Adrenal gland (tissue), 9 donors: ENCODE measurements at regions not wholly inside any gene's neighbourhood (a gene's known extent, or its start where the extent isn't known, plus 50 kb on each side); places are given as distances from the start of the nearest gene placed in this dataset.
A peak's percentile ranks its signal among the peaks of the same experiment; 100 is the strongest.

ENCODE experiments used
- DNase-seq, 7 donors: peaks; one replicate each; pipeline ENCODE4 v3.0.0-alpha.2; 2019 to 2020
- H3K27ac ChIP-seq, 5 donors: fragments of 200-600 bp; sonication (generic) in 4 of 5; 1 replicate in 3 of 5; 2 replicates in 2 of 5; pipeline versions ENCODE4 v1.5.1 to v1.8.0; 2016 to 2020; ENCODE audit warnings: mild to moderate bottlenecking in 1 of 5
- H3K27me3 ChIP-seq: fragments of 200-600 bp; 2 replicates; pipeline ENCODE4 v1.8.0; 2021
- H3K36me3 ChIP-seq, 2 donors: fragments of 200-600 bp; replicated peaks in 1 of 2; 1 replicate in 1 of 2; 2 replicates in 1 of 2; pipeline versions ENCODE4 v1.5.1 to v1.8.0; 2018 to 2022
- H3K4me1 ChIP-seq, 2 donors: fragments of 200-600 bp; replicated peaks in 1 of 2; 1 replicate in 1 of 2; 2 replicates in 1 of 2; pipeline versions ENCODE4 v1.5.1 to v1.8.0; 2018 to 2021
- H3K4me3 ChIP-seq, 4 donors: fragments of 200-600 bp; sonication (generic) in 3 of 4; one replicate each; pipeline ENCODE4 v1.5.1; 2016 to 2018
- H3K9me3 ChIP-seq, 3 donors: fragments of 200-600 bp; sonication (generic) in 1 of 3; replicated peaks in 1 of 3; 1 replicate in 2 of 3; 2 replicates in 1 of 3; pipeline versions ENCODE4 v1.5.1 to v1.8.0; 2016 to 2021
- POLR2A ChIP-seq, 2 donors: fragments of 450-650 bp; IDR thresholded peaks; one replicate each; pipeline ENCODE4 v1.6.1; 2017; ENCODE audit warnings: antibody characterized with exemption in 2 of 2, mild to moderate bottlenecking in 2 of 2, moderate library complexity in 1 of 2
- WGBS, 4 donors: extraction: QIAGEN DNeasy Blood & Tissue Kit in 2 of 4; methylation state at CpG; one replicate each; pipeline versions ENCODE4 v1.1.5 to v1.1.7; 2013 to 2017; 5-methylcytosine and 5-hydroxymethylcytosine counted together
- intact Hi-C, 2 donors: fragments of 100-400 bp; cut with DNase I; formaldehyde crosslinking; loops; one replicate each; pipeline versions ENCODE4 v1.14.1 to v1.15.0; 2022 to 2023
- TF ChIP-seq, protein P1 (sequence below), 6 experiments: fragments of 450-650 bp in 4 of 6; fragments of 200-600 bp in 2 of 6; sonication (generic) in 1 of 6; IDR thresholded peaks; 1 replicate in 5 of 6; 2 replicates in 1 of 6; pipeline versions ENCODE4 v1.5.1 to v1.8.0; 2016 to 2021; ENCODE audit warnings: antibody characterized with exemption in 6 of 6, mild to moderate bottlenecking in 2 of 6, moderate library complexity in 1 of 6
- donor health status: healthy with polysubstance abuse.
- donor health status: Bipolar disorder and iron deficiency.
- donor health status: DM: yes; HTN: yes; CAD: no.
- donor health status: DM: no; HTN: no; CAD: no.
- donor health status: DM: no; HTN: no; CAD: no.

DNA sequence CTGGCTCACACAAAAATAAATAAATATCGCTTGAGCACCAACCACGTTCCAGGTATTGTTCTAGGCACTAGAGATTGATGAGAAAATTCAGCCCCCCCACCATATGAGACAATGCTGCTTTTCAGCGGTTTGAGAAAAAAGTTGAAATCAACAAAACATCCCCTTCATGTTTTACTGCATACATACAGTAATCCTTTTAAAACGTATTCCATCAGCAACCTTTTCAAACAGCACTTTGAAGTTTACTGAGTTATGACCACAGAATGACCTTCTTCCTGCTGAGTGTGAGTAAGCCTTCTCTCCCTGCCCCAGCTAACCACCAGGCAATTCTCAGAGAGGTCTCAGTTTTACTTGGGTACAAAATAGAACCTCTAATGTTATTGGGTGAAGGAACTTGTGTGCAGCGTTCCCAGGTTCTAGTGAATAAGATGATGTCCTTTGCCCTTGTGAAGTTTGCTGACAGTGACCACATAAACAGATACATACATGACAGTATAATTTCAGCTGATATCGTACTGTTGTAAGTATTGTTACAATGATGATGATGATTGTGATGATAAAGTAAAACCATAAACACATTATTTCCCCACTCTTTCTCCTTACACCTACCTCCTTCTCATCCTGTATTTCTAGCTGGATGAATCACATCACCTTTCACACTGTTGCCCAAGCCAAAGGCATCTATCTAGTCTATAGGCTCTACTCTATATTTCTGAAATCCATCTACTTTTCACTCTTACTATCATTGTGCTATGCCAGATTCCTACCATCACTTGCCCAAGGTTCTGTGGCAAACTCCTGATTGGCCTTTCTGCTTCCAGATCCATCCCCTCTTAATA is 124.4 kb upstream of the KRR1 start:
- Histone ChIP-seq H3K9me3 (no peaks in the 10 kb centered on the region), H3K4me3 (no peak overlapping the region), H3K4me1 (peaks cover 0 to 14% of the 10 kb centered on the region in 2 donors), H3K27me3 (no peaks in the 10 kb centered on the region), H3K36me3 (no peaks in the 10 kb centered on the region), H3K27ac (peak overlapping the region in 1 of 5 donors; percentile 2)
- intact Hi-C loops: no loop called here
- DNase-seq: peak in 5 of 7 donors; percentile 19 to 57 (median 29)
- 40 to 47% (median 46%) methylated on average over 6 of the region's 6 CpGs for WGBS, 4 donors
- TF ChIP-seq, protein P1, sequence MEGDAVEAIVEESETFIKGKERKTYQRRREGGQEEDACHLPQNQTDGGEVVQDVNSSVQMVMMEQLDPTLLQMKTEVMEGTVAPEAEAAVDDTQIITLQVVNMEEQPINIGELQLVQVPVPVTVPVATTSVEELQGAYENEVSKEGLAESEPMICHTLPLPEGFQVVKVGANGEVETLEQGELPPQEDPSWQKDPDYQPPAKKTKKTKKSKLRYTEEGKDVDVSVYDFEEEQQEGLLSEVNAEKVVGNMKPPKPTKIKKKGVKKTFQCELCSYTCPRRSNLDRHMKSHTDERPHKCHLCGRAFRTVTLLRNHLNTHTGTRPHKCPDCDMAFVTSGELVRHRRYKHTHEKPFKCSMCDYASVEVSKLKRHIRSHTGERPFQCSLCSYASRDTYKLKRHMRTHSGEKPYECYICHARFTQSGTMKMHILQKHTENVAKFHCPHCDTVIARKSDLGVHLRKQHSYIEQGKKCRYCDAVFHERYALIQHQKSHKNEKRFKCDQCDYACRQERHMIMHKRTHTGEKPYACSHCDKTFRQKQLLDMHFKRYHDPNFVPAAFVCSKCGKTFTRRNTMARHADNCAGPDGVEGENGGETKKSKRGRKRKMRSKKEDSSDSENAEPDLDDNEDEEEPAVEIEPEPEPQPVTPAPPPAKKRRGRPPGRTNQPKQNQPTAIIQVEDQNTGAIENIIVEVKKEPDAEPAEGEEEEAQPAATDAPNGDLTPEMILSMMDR (IDR thresholded peaks at IDR 0.05): no peak
- no peak for TF ChIP-seq POLR2A (IDR thresholded peaks at IDR 0.05)

DNA sequence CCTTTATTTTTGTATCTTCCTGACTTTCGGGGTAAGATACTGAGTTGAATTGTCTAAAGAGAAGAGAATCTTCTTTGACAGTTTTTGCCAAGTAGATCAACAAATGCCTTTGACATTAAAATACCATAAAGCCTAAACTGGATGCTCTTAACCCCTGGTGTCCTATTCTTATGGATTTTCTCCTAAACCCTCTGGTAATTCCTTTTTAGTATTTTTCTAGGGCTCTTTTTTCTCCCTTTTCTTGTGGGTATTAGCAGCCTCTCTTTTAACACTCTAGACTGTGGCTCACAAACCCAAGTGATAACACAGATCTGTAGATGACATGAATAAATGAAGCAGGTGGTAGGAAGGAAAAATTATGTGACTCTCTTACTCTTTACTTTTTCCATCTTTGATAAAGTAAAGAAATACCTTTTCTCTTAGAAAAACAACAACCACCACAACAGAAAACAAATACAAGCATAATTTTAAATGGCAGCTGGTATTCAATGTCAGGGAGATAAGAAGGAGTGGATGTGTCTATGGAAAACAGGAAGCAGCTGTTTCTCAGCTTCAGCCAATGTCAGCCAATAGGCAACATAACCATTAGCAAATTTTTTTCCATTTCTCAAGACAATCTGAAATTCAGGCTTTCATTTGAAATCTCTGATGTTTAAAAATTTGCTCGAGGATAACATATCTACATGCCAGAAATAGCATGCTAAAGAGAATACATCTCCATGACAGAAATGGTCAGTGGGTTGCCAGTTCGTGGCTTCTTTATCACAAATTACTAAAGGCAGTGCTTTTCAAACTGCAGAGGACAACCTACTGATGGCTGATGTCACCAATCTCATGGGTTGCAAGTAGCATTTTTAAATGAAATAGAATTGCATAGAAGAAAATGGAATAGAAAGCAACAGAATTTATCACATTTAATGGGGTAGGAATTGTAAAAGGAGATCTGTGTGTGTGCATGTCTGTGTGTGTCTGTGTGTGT is 123.1 kb upstream of the KRR1 start:
- intact Hi-C loops: no loop called here
- no peak overlapping the region for H3K4me3 ChIP-seq
- WGBS, 4 donors: 52 to 55% (median 53%) methylated on average over 3 of the region's 3 CpGs
- peaks cover 0 to 14% of the 10 kb centered on the region in 2 donors for H3K4me1 ChIP-seq
- H3K27me3 ChIP-seq: no peaks in the 10 kb centered on the region
- TF ChIP-seq, protein P1 (IDR thresholded peaks at IDR 0.05): no peak
- TF ChIP-seq POLR2A (IDR thresholded peaks at IDR 0.05): no peak
- no peaks in the 10 kb centered on the region for H3K9me3 ChIP-seq
- no peaks in the 10 kb centered on the region for H3K36me3 ChIP-seq
- H3K27ac ChIP-seq: no peak overlapping the region
- DNase-seq: no peak

DNA sequence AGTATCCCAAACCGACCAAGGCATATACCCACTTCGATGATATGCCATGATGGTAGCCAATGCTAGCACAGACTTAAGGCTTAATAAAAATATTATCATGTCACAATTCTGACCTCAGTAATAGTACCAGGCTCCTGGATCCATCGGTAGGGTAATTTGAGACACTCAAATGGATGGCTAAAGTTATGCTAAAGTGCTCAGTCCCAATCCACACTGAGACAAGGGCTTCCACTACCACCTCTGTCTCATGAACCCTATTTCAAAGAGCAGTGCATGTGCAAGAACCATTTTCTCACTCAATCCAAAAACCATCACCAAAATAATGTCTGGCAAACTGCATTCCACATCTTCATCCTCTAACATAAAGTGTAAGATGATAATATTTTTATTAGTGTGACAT is 122.4 kb upstream of the KRR1 start:
- 82 to 95% (median 91%) methylated on average over 3 of the region's 3 CpGs for WGBS, 4 donors
- TF ChIP-seq POLR2A (IDR thresholded peaks at IDR 0.05): no peak
- TF ChIP-seq, protein P1 (IDR thresholded peaks at IDR 0.05): no peak
- no peaks in the 10 kb centered on the region for H3K36me3 ChIP-seq
- DNase-seq: no peak
- H3K27ac ChIP-seq: no peak overlapping the region
- intact Hi-C loops: no loop called here
- H3K4me3 ChIP-seq: no peak overlapping the region
- H3K4me1 ChIP-seq: peaks cover 5 to 21% of the 10 kb centered on the region in 2 donors
- no peaks in the 10 kb centered on the region for H3K9me3 ChIP-seq
- H3K27me3 ChIP-seq: no peaks in the 10 kb centered on the region

DNA sequence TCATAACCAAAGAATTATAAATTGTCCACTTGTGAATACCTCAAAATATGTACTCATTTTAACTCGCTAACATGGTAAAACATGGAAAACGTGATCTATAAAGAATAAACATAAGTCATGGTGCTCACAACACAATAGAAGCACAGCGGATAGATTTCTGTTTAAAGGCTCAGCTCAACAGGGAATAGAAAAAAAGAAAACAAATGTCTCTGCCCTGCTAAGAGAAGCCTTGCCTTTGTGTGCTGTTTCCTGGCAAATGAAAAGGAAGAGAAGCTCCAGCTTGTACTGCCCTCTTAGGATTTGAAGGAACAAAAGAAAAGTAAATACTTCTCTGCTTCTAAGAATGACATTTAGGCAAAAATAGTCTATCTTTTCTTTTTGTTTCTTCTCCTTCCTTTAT is 121.0 kb upstream of the KRR1 start:
- H3K4me3 ChIP-seq: no peak overlapping the region
- no peaks in the 10 kb centered on the region for H3K36me3 ChIP-seq
- H3K27ac ChIP-seq: no peak overlapping the region
- H3K9me3 ChIP-seq: no peaks in the 10 kb centered on the region
- TF ChIP-seq, protein P1 (IDR thresholded peaks at IDR 0.05): no peak
- no peak for TF ChIP-seq POLR2A (IDR thresholded peaks at IDR 0.05)
- H3K27me3 ChIP-seq: no peaks in the 10 kb centered on the region
- peaks cover 9 to 28% of the 10 kb centered on the region in 2 donors for H3K4me1 ChIP-seq
- intact Hi-C loops: no loop called here
- no peak for DNase-seq
- WGBS, 4 donors: 75 to 87% (median 78%) methylated on average over 3 of the region's 3 CpGs
